ENCODE measurements at regions not wholly inside any gene's neighbourhood (a gene's known extent, or its start where the extent isn't known, plus 50 kb on each side); places are given as distances from the start of the nearest gene placed in this dataset.

- H3K27me3 ChIP-seq (ENCODE audit: low read length): peaks cover 33% of the 10 kb centered on the region
- H2AFZ ChIP-seq (ENCODE audit: low read length): no peak overlapping the region
- H3K79me2 ChIP-seq (ENCODE audit: low read length): no peaks in the 10 kb centered on the region
- DNase-seq (no peak), ATAC-seq (no peak)
- ChIA-PET CTCF (no interaction called here), POLR2A (ENCODE audit: unreplicated experiment) (no interaction called here)
- no peaks in the 10 kb centered on the region for H3K9me2 ChIP-seq (replicated peaks; ENCODE audit: low read length)
- H3K9me3 ChIP-seq (ENCODE audit: low read length): no peaks in the 10 kb centered on the region
- no peaks in the 10 kb centered on the region for H4K20me1 ChIP-seq (ENCODE audit: low read length)
- H3K4me2 ChIP-seq (ENCODE audit: low read length): no peak overlapping the region
- H3K4me1 ChIP-seq (ENCODE audit: insufficient read depth, low read length): no peaks in the 10 kb centered on the region
- no peak overlapping the region for H3K27ac ChIP-seq (ENCODE audit: low read length)
- no peak overlapping the region for H3K9ac ChIP-seq (ENCODE audit: low read length)
- BruUV-seq (replicated peaks): no TSS peak
- no peaks in the 10 kb centered on the region for H3F3A ChIP-seq (ENCODE audit: low read length, unreplicated experiment)
- TF ChIP-seq EZH2phosphoT487 (IDR thresholded peaks at IDR 0.05; ENCODE audit: borderline replicate concordance, low read length): no peak
- TF ChIP-seq CTCF (conservative IDR thresholded peaks at IDR 0.05; ENCODE audit: low read depth, low read length): no peak
- no peak for TF ChIP-seq EZH2 (IDR thresholded peaks at IDR 0.05; ENCODE audit: low read length, unreplicated experiment)
- intact Hi-C loops (cut with micrococcal nuclease): no loop called here
- H3K4me3 ChIP-seq (ENCODE audit: low read length): no peak overlapping the region
- H3K36me3 ChIP-seq (ENCODE audit: low read depth, low read length): no peaks in the 10 kb centered on the region
These were observed 123.3 kb downstream of the USP46 start for GRCh38 chr4:52535793-52536192.
